ENCODE measurements at regions not wholly inside any gene's neighbourhood (a gene's known extent, or its start where the extent isn't known, plus 50 kb on each side); places are given as distances from the start of the nearest gene placed in this dataset.

DNA sequence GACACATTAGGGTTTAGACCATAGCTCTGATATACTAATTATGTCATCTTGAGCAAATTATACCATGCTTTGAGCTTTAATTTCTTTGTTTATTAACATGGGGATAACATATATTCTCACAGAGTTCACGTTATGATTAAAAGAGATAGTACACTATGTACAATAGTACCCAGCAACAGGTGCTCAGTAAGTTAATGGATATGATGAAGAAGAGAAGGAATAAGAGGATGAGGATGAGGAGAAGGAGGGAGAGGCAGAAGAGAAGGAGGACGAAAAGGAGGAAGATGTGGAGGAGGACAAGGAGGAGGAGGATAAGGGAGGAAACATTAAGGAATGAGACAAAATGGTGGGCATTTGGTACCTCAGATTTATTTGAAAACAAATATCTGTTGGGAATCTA lies 260.4 kb downstream of the SH2D1A start:
- no peaks in the 10 kb centered on the region for H3K9me3 ChIP-seq (ENCODE audit: control insufficient read depth, insufficient read depth, low read depth, low read length)
- H3K9ac ChIP-seq (ENCODE audit: insufficient read depth, low read length): no peak overlapping the region
- no peaks in the 10 kb centered on the region for H3K36me3 ChIP-seq (ENCODE audit: control insufficient read depth, insufficient read depth, low read length)
- no peak overlapping the region for H2AFZ ChIP-seq (ENCODE audit: low read length)
- H3K27ac ChIP-seq (ENCODE audit: insufficient read depth, low read length): no peak overlapping the region
- H3K4me2 ChIP-seq (ENCODE audit: extremely low read depth, insufficient read depth, low read length): no peak overlapping the region
- H4K20me1 ChIP-seq (ENCODE audit: control insufficient read depth, extremely low read depth, insufficient read depth, low read length): no peaks in the 10 kb centered on the region
- H3K4me1 ChIP-seq (ENCODE audit: control insufficient read depth, extremely low read depth, insufficient read depth, low read length): no peaks in the 10 kb centered on the region
- TF ChIP-seq, protein P1, sequence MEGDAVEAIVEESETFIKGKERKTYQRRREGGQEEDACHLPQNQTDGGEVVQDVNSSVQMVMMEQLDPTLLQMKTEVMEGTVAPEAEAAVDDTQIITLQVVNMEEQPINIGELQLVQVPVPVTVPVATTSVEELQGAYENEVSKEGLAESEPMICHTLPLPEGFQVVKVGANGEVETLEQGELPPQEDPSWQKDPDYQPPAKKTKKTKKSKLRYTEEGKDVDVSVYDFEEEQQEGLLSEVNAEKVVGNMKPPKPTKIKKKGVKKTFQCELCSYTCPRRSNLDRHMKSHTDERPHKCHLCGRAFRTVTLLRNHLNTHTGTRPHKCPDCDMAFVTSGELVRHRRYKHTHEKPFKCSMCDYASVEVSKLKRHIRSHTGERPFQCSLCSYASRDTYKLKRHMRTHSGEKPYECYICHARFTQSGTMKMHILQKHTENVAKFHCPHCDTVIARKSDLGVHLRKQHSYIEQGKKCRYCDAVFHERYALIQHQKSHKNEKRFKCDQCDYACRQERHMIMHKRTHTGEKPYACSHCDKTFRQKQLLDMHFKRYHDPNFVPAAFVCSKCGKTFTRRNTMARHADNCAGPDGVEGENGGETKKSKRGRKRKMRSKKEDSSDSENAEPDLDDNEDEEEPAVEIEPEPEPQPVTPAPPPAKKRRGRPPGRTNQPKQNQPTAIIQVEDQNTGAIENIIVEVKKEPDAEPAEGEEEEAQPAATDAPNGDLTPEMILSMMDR (conservative IDR thresholded peaks at IDR 0.05 in 1 of 2, IDR thresholded peaks at IDR 0.05 in 1 of 2; ENCODE audit: low read depth in 1 of 2, low read length in 2 of 2): no peak
- TF ChIP-seq EZH2 (IDR thresholded peaks at IDR 0.05; ENCODE audit: low read length, missing control alignments): no peak
- no peak for DNase-seq (ENCODE audit: low read depth in 2 of 2)
- no peak overlapping the region for H3K4me3 ChIP-seq (replicated peaks in 1 of 4; ENCODE audit: control extremely low read depth in 1 of 4, insufficient read depth in 1 of 4, low read depth in 3 of 4, low read length in 4 of 4)
- no peaks in the 10 kb centered on the region for H3K27me3 ChIP-seq (ENCODE audit: control insufficient read depth, insufficient read depth, low read length)
- no peaks in the 10 kb centered on the region for H3K79me2 ChIP-seq (ENCODE audit: control insufficient read depth, insufficient read depth, low read length)

- Histone ChIP-seq H2AFZ (ENCODE audit: low read length) (no peak overlapping the region), H3K4me2 (ENCODE audit: extremely low read depth, insufficient read depth, low read length) (no peak overlapping the region), H3K4me3 (replicated peaks in 1 of 4; ENCODE audit: control extremely low read depth in 1 of 4, insufficient read depth in 1 of 4, low read depth in 3 of 4, low read length in 4 of 4) (no peak overlapping the region), H3K9me3 (ENCODE audit: control insufficient read depth, insufficient read depth, low read depth, low read length) (no peaks in the 10 kb centered on the region), H3K27ac (ENCODE audit: insufficient read depth, low read length) (no peak overlapping the region), H3K36me3 (ENCODE audit: control insufficient read depth, insufficient read depth, low read length) (no peaks in the 10 kb centered on the region), H4K20me1 (ENCODE audit: control insufficient read depth, extremely low read depth, insufficient read depth, low read length) (no peaks in the 10 kb centered on the region), H3K9ac (ENCODE audit: insufficient read depth, low read length) (no peak overlapping the region), H3K79me2 (ENCODE audit: control insufficient read depth, insufficient read depth, low read length) (no peaks in the 10 kb centered on the region), H3K4me1 (ENCODE audit: control insufficient read depth, extremely low read depth, insufficient read depth, low read length) (no peaks in the 10 kb centered on the region), H3K27me3 (ENCODE audit: control insufficient read depth, insufficient read depth, low read length) (no peaks in the 10 kb centered on the region)
- TF ChIP-seq EZH2 (IDR thresholded peaks at IDR 0.05; ENCODE audit: low read length, missing control alignments): no peak
- DNase-seq (ENCODE audit: low read depth in 2 of 2): no peak
Observed at GRCh38 chrX:124619710-124620109, 273.3 kb downstream of the SH2D1A start.

- Histone ChIP-seq H3K27me3 (ENCODE audit: control insufficient read depth, insufficient read depth, low read length) (no peaks in the 10 kb centered on the region), H3K9ac (ENCODE audit: insufficient read depth, low read length) (no peak overlapping the region), H4K20me1 (ENCODE audit: control insufficient read depth, extremely low read depth, insufficient read depth, low read length) (no peaks in the 10 kb centered on the region), H3K4me3 (replicated peaks in 1 of 4; ENCODE audit: control extremely low read depth in 1 of 4, insufficient read depth in 1 of 4, low read depth in 3 of 4, low read length in 4 of 4) (no peak overlapping the region), H3K79me2 (ENCODE audit: control insufficient read depth, insufficient read depth, low read length) (no peaks in the 10 kb centered on the region), H3K9me3 (ENCODE audit: control insufficient read depth, insufficient read depth, low read depth, low read length) (no peaks in the 10 kb centered on the region), H2AFZ (ENCODE audit: low read length) (no peak overlapping the region), H3K4me1 (ENCODE audit: control insufficient read depth, extremely low read depth, insufficient read depth, low read length) (no peaks in the 10 kb centered on the region), H3K4me2 (ENCODE audit: extremely low read depth, insufficient read depth, low read length) (no peak overlapping the region), H3K27ac (ENCODE audit: insufficient read depth, low read length) (no peak overlapping the region), H3K36me3 (ENCODE audit: control insufficient read depth, insufficient read depth, low read length) (no peaks in the 10 kb centered on the region)
- DNase-seq (ENCODE audit: low read depth in 2 of 2): no peak
- TF ChIP-seq, protein P1 (conservative IDR thresholded peaks at IDR 0.05 in 1 of 2, IDR thresholded peaks at IDR 0.05 in 1 of 2; ENCODE audit: low read depth in 1 of 2, low read length in 2 of 2): no peak
- no peak for TF ChIP-seq EZH2 (IDR thresholded peaks at IDR 0.05; ENCODE audit: low read length, missing control alignments)
Observed at GRCh38 chrX:124634363-124634762, 288.0 kb downstream of the SH2D1A start.

All from fibroblast of lung (primary cell).